NCI-H510A (cell line): ENCODE measurements at regions not wholly inside any gene's neighbourhood (a gene's known extent, or its start where the extent isn't known, plus 50 kb on each side); places are given as distances from the start of the nearest gene placed in this dataset.
"Not testable (repeated sequence)": the region's sequence is repeated elsewhere in the genome, so short reads cannot be mapped to it uniquely, and the experiment has no call there.

Experiments used
- DNase-seq: peaks from one replicate; lab custom pipeline; 2025; lab: John Stamatoyannopoulos, UW

GRCh38 chr12:127810459-127810858 is 456.5 kb upstream of the TMEM132C start:
- DNase-seq = not testable (repeated sequence)

GRCh38 chr12:127811988-127812387 is 455.0 kb upstream of the TMEM132C start:
- DNase-seq = peak; percentile 21

GRCh38 chr12:127813147-127813546 is 453.8 kb upstream of the TMEM132C start:
- DNase-seq = no peak

GRCh38 chr12:127819056-127819455 is 447.9 kb upstream of the TMEM132C start:
- no peak for DNase-seq

- DNase-seq = no peak
These were observed 446.7 kb upstream of the TMEM132C start for GRCh38 chr12:127820271-127820670.

- DNase-seq = no peak
These were observed 446.1 kb upstream of the TMEM132C start for GRCh38 chr12:127820846-127821245.

- no peak for DNase-seq
These were observed 444.1 kb upstream of the TMEM132C start for GRCh38 chr12:127822809-127823411.

GRCh38 chr12:127823801-127824200 is 443.2 kb upstream of the TMEM132C start:
- no peak for DNase-seq

GRCh38 chr12:127829281-127830064 is 437.5 kb upstream of the TMEM132C start:
- no peak for DNase-seq

GRCh38 chr12:127830065-127830460 is 436.9 kb upstream of the TMEM132C start:
- DNase-seq = no peak

GRCh38 chr12:127830730-127831129 is 436.2 kb upstream of the TMEM132C start:
- DNase-seq = no peak

GRCh38 chr12:127832172-127832571 is 434.8 kb upstream of the TMEM132C start:
- DNase-seq = no peak

- DNase-seq = peak; percentile 10
These were observed 430.2 kb upstream of the TMEM132C start for GRCh38 chr12:127836802-127837201.

GRCh38 chr12:127857661-127858060 is 409.3 kb upstream of the TMEM132C start:
- DNase-seq = no peak

- DNase-seq = no peak
These were observed 406.4 kb upstream of the TMEM132C start for GRCh38 chr12:127860536-127860935.

- no peak for DNase-seq
These were observed 405.6 kb upstream of the TMEM132C start for GRCh38 chr12:127861406-127861805.

GRCh38 chr12:127873306-127873705 is 393.7 kb upstream of the TMEM132C start:
- DNase-seq = no peak

- DNase-seq = no peak
These were observed 385.4 kb upstream of the TMEM132C start for GRCh38 chr12:127881371-127882140.

GRCh38 chr12:127883013-127883412 is 384.0 kb upstream of the TMEM132C start:
- no peak for DNase-seq

GRCh38 chr12:127885954-127886750 is 380.8 kb upstream of the TMEM132C start:
- DNase-seq = no peak

- DNase-seq = no peak
These were observed 380.1 kb upstream of the TMEM132C start for GRCh38 chr12:127886827-127887226.
